ENCODE measurements at regions not wholly inside any gene's neighbourhood (a gene's known extent, or its start where the extent isn't known, plus 50 kb on each side); places are given as distances from the start of the nearest gene placed in this dataset.

DNA sequence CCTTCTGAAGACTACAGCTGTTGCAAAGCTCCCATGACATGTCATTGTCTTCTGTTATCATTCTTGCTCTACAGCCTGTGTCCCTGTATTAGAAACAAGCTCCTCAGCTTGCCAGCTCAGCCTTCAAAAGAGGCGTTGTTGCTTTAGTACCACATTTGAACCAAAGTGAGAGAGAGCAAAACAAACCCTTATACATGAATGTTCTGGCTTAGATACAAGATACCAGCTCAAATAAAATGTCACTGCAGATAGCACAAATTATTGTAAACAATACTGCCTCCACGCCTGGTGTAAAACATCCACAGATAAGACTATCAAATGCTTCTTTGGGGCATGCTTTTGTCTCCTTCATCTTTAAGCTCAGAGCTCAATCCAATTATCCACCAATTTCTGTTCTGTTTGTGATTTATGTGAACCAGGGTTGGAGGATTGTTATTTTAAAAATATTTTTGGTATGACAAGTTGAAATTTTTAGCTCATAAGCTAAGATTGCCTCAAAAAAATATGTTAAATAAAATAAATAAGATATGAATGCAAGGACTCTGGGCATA is 403.6 kb upstream of the CDIN1 start:
- H3K27ac ChIP-seq = no peak overlapping the region
- TF ChIP-seq, protein P1, sequence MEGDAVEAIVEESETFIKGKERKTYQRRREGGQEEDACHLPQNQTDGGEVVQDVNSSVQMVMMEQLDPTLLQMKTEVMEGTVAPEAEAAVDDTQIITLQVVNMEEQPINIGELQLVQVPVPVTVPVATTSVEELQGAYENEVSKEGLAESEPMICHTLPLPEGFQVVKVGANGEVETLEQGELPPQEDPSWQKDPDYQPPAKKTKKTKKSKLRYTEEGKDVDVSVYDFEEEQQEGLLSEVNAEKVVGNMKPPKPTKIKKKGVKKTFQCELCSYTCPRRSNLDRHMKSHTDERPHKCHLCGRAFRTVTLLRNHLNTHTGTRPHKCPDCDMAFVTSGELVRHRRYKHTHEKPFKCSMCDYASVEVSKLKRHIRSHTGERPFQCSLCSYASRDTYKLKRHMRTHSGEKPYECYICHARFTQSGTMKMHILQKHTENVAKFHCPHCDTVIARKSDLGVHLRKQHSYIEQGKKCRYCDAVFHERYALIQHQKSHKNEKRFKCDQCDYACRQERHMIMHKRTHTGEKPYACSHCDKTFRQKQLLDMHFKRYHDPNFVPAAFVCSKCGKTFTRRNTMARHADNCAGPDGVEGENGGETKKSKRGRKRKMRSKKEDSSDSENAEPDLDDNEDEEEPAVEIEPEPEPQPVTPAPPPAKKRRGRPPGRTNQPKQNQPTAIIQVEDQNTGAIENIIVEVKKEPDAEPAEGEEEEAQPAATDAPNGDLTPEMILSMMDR (IDR thresholded peaks at IDR 0.05; ENCODE audit: low read depth, low read length, missing control alignments) = no peak
- no peaks in the 10 kb centered on the region for H3K27me3 ChIP-seq (replicated peaks)
- H3K36me3 ChIP-seq (replicated peaks) = no peaks in the 10 kb centered on the region
- in situ Hi-C loops (cut with HindIII; ENCODE audit: low pct_ligation_motif_present, low sequenced_read_pairs) = no loop called here
- no peak overlapping the region for H3K4me3 ChIP-seq (ENCODE audit: low read depth, low read length)
- no peak for DNase-seq

DNA sequence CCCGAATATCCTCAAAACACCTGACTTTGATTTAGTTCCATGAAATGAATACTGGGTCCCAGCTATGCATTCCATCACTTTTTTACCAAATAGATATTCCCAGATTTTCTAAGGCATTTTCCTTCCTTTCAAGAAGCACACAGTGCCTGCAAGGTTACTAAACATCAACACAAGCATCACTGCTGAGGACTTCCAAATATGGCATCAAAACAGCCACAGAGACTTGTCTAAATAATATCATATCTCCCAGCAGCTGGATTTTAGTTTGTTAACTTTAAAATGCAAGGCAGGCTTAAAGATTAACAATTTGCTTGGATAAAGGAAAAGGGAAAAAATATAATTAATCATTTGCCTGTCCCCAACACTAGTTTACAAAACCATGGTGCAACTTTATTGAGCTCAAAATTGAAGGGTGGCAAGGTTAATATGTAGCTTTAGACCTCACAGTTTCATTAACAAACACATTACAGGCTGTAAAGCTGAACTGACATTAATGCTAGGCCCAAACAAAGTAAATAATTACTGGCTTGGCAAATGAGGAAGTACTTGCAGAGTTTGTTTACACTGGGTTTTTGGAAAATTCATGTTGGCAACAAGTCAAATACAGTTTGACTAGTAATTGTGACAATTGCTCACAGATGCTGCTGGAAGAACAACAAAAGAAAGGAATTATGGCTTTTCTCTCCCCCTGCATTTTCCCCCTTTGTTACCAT is 401.7 kb upstream of the CDIN1 start:
- no peak for DNase-seq

DNA sequence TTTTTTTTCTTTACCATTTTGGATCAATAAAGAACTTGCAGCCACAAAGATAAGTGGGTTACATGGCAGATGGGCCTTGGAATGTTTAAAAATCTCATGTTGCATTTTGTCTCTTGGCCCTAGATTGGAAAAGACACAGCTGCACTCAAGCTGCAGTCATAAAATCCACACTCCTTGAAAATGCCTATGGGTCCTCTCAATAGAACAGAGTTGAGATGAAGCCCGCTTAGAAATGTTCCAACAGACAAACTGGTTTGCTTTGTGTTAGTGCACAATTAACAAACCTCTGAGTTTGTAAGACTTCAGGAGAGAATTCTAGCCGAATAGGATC is 401.2 kb upstream of the CDIN1 start:
- Histone ChIP-seq H3K27ac (no peak overlapping the region), H3K4me3 (ENCODE audit: low read depth, low read length) (no peak overlapping the region), H3K36me3 (replicated peaks) (no peaks in the 10 kb centered on the region), H3K27me3 (replicated peaks) (no peaks in the 10 kb centered on the region)
- DNase-seq = no peak
- in situ Hi-C loops (cut with HindIII; ENCODE audit: low pct_ligation_motif_present, low sequenced_read_pairs) = no loop called here
- TF ChIP-seq, protein P1 (IDR thresholded peaks at IDR 0.05; ENCODE audit: low read depth, low read length, missing control alignments) = no peak

More for the DNA sequence above, 401.7 kb upstream of the CDIN1 start:
- TF ChIP-seq, protein P1 (IDR thresholded peaks at IDR 0.05; ENCODE audit: low read depth, low read length, missing control alignments) = no peak
- Histone ChIP-seq H3K27ac (no peak overlapping the region), H3K4me3 (ENCODE audit: low read depth, low read length) (no peak overlapping the region), H3K27me3 (replicated peaks) (no peaks in the 10 kb centered on the region), H3K36me3 (replicated peaks) (no peaks in the 10 kb centered on the region)
- in situ Hi-C loops (cut with HindIII; ENCODE audit: low pct_ligation_motif_present, low sequenced_read_pairs) = no loop called here

DNA sequence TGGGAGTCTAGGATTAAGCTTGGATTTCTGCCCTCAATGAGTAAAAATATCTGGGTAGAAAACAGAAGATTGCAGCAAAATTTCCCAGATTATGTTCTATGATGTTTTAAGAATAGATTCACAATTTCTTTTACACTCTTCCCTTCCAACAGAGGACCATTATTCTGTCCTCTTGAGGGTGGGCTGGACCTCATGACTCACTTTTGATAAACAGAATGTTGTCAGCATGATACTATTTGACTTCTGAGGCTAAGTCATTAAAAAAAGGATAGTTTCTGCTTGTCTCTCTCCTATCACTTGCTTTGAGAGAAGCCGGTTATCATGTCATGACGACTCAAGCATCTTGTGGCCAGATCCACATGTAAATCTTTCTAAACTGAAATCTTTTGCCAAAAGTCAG is 396.2 kb upstream of the CDIN1 start:
- H3K27ac ChIP-seq = no peak overlapping the region

DNA sequence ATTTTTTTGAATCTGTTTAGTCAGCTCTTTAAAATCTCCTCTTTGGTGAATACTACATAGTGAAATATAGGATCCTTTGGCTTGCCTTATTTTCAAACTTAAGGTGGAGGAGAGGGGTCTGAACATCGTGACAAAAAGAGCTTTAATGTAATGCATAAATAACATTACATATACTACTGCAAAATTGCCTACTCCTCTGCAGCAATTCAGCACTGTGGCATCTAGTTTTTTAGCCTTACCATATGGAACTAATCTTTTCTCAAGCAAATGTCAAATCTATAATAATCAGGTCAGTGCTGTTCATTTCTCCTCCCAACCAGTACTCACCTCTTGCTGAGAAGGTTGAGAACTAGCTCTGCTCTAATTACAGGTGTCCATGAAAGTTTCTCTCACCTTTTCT is 394.0 kb upstream of the CDIN1 start:
- TF ChIP-seq, protein P1 (IDR thresholded peaks at IDR 0.05; ENCODE audit: low read depth, low read length, missing control alignments) = no peak
- in situ Hi-C loops (cut with HindIII; ENCODE audit: low pct_ligation_motif_present, low sequenced_read_pairs) = no loop called here
- Histone ChIP-seq H3K36me3 (replicated peaks) (no peaks in the 10 kb centered on the region), H3K27me3 (replicated peaks) (no peaks in the 10 kb centered on the region), H3K4me3 (ENCODE audit: low read depth, low read length) (no peak overlapping the region), H3K27ac (no peak overlapping the region)
- DNase-seq = no peak

More for the DNA sequence above, 396.2 kb upstream of the CDIN1 start:
- in situ Hi-C loops (cut with HindIII; ENCODE audit: low pct_ligation_motif_present, low sequenced_read_pairs) = no loop called here
- H3K36me3 ChIP-seq (replicated peaks) = no peaks in the 10 kb centered on the region
- no peak for DNase-seq
- no peaks in the 10 kb centered on the region for H3K27me3 ChIP-seq (replicated peaks)
- H3K4me3 ChIP-seq (ENCODE audit: low read depth, low read length) = no peak overlapping the region
- TF ChIP-seq, protein P1 (IDR thresholded peaks at IDR 0.05; ENCODE audit: low read depth, low read length, missing control alignments) = no peak

DNA sequence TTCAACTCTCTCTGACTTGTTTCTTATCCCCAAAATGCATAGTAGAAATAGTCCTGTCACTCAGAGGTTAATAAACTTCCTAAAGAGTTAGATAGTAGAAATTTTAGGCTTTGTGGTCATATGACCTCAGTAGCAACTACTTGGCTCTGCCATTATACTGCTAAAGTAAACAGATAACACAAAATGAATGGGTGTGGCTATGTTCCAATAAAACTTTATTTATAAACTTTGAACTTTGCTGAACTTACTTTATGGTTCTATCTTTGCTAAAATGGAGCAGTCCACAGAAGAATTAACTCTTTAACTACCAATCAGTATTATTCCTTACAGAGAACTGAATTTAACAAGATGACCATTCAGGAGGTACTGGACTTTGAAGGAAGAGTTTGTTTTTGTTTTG is 393.6 kb upstream of the CDIN1 start:
- no peak overlapping the region for H3K27ac ChIP-seq
- no peak overlapping the region for H3K4me3 ChIP-seq (ENCODE audit: low read depth, low read length)
- TF ChIP-seq, protein P1 (IDR thresholded peaks at IDR 0.05; ENCODE audit: low read depth, low read length, missing control alignments) = no peak
- no peak for DNase-seq
- no peaks in the 10 kb centered on the region for H3K27me3 ChIP-seq (replicated peaks)
- H3K36me3 ChIP-seq (replicated peaks) = no peaks in the 10 kb centered on the region
- in situ Hi-C loops (cut with HindIII; ENCODE audit: low pct_ligation_motif_present, low sequenced_read_pairs) = no loop called here

Data from brain microvascular endothelial cell (primary cell).